Muscle layer of duodenum (tissue), 2 donors: ENCODE measurements at regions not wholly inside any gene's neighbourhood (a gene's known extent, or its start where the extent isn't known, plus 50 kb on each side); places are given as distances from the start of the nearest gene placed in this dataset.
"Not testable (repeated sequence)": the region's sequence is repeated elsewhere in the genome, so short reads cannot be mapped to it uniquely, and the experiment has no call there.

Source experiments
- H3K27ac ChIP-seq: one replicate; pipeline ENCODE4 v1.7.0; 2013; ENCODE audit warnings: mild to moderate bottlenecking, low read length
- H3K27me3 ChIP-seq: one replicate; pipeline ENCODE4 v1.7.0; 2013; ENCODE audit warnings: low read depth, mild to moderate bottlenecking, control low read depth, low read length
- H3K36me3 ChIP-seq, 2 donors: one replicate each; pipeline ENCODE4 v1.7.0; 2013; ENCODE audit warnings: low read length in 2 of 2, control low read depth in 1 of 2, mild to moderate bottlenecking in 1 of 2; ENCODE audit not compliant: insufficient read depth in 2 of 2, control insufficient read depth in 1 of 2
- H3K4me1 ChIP-seq, 2 donors: one replicate each; pipeline ENCODE4 v1.7.0; 2013; ENCODE audit warnings: low read length in 2 of 2, mild to moderate bottlenecking in 2 of 2, control low read depth in 1 of 2, moderate library complexity in 1 of 2; ENCODE audit not compliant: insufficient read depth in 2 of 2, control insufficient read depth in 1 of 2
- H3K4me3 ChIP-seq, 2 donors: one replicate each; pipeline ENCODE4 v1.7.0; 2013; ENCODE audit warnings: low read length in 2 of 2, low read depth in 1 of 2, mild to moderate bottlenecking in 1 of 2
- H3K9me3 ChIP-seq, 2 donors: one replicate each; pipeline ENCODE4 v1.7.0; 2013; ENCODE audit warnings: low read length in 2 of 2, control low read depth in 1 of 2, mild to moderate bottlenecking in 1 of 2; ENCODE audit not compliant: control insufficient read depth in 1 of 2
- donor health status: healthy.

DNA sequence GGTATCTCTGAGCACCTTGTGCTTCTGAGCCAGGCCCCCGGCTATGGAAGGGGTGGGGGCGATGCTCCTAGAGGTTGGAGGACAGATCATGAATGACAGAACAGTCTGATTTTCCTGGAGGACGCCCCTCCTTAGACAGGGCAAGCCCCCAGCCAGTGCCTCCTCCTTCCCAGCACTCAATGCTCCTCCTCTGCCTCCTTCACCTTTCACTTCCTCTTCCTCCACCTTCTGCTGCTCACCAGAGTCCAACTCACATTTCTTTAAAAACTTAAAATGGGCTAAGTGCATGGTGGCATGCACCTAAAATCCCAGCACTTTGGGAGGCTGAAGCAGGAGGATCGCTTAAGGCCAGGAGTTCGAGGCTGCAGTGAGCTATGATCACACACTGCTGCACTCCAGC is 71.1 kb upstream of the CUX1 start:
- Histone ChIP-seq H3K4me1 (peaks cover 0 to 4% of the 10 kb centered on the region in 2 donors), H3K36me3 (no peaks in the 10 kb centered on the region), H3K4me3 (no peak overlapping the region), H3K27me3 (no peaks in the 10 kb centered on the region), H3K9me3 (no peaks in the 10 kb centered on the region), H3K27ac (no peak overlapping the region)

DNA sequence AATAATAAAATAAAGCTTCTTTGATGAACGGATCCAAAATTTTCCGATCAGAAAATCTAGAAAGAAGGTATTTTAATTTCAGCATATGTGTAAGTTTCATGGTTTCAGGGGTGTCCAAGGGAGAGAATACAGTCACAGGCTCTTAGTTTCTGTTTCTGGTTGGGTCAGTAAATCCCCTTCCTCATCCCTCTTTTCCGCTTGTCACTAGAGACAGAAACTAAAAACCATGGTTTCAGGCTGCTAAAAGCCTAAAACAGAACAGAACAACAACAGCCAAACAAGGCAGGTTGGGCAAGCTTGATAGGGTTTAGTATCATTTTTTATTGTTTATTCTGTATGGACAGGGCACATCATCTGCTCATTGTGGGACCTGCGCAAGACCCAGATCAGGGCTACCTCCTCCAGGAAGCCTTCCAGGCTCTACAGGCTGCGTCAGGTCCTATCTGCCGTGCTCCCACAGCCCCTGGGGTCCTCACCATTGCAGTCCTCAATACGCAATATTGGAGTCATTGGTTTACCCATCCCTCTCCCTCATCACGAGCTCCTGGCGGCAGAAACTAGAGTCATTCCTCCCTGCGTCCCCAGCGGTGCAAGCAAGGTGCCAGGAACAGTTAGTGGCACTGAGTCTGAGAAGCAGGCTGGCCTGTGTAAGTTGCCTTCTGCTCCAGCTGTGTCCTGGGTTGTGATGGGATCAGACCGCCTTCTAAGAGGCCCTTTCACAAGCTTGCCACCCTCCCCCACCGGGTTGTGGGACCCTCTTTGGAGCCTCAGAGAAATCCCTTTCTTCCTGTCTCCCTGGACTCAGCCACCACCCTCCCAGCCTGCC is 70.2 kb upstream of the CUX1 start:
- Histone ChIP-seq H3K27me3 (no peaks in the 10 kb centered on the region), H3K9me3 (no peaks in the 10 kb centered on the region), H3K36me3 (no peaks in the 10 kb centered on the region), H3K4me1 (peaks cover 0 to 4% of the 10 kb centered on the region in 2 donors), H3K4me3 (no peak overlapping the region), H3K27ac (no peak overlapping the region)

DNA sequence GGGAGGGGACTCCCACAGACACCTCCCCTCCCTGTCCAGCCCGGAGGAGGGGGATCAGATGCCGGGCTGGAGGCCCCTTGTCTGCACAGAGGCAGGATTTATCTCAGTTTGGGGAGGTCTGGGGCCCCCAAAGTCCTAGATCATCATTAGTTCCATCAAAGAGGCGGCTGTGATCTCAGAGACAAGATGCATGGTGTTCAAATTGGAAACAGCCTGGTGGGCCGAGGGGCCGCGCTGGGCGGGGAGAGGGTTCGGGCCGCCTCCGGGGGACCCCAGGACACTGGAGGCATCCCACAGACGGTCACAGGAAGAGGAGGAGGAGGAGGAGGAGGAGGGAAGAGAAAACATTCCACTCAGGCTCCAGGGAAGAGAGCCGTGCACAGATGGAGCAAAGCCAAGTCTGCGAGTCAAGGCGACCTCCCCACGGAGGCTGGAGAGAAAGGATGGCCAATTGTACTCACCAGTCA is 69.5 kb upstream of the CUX1 start:
- H3K27ac ChIP-seq = no peak overlapping the region
- no peaks in the 10 kb centered on the region for H3K36me3 ChIP-seq
- H3K9me3 ChIP-seq = no peaks in the 10 kb centered on the region
- peaks cover 0 to 4% of the 10 kb centered on the region in 2 donors for H3K4me1 ChIP-seq
- H3K27me3 ChIP-seq = no peaks in the 10 kb centered on the region
- H3K4me3 ChIP-seq = no peak overlapping the region

DNA sequence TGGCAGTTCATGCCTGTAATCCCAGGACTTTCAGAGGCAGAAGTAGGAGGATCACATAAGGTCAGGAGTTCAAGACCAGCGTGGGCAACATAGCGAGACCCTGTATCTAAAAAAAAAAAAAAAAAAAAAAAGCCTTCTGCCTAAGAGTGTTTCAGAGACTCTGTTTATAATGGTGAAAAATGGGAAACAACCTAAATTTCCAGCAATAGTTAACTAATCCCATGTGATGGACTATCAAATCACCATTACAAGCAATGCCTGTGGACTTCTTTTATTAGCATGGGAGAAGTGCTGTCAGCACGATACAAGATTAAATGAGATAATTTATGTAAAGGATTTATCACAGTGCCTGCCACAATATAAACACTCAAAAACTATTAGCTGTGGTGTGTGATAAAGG is 67.5 kb upstream of the CUX1 start:
- Histone ChIP-seq H3K27ac (no peak overlapping the region), H3K36me3 (no peaks in the 10 kb centered on the region), H3K9me3 (no peaks in the 10 kb centered on the region), H3K4me3 (no peak overlapping the region), H3K27me3 (no peaks in the 10 kb centered on the region), H3K4me1 (no peaks in the 10 kb centered on the region)

DNA sequence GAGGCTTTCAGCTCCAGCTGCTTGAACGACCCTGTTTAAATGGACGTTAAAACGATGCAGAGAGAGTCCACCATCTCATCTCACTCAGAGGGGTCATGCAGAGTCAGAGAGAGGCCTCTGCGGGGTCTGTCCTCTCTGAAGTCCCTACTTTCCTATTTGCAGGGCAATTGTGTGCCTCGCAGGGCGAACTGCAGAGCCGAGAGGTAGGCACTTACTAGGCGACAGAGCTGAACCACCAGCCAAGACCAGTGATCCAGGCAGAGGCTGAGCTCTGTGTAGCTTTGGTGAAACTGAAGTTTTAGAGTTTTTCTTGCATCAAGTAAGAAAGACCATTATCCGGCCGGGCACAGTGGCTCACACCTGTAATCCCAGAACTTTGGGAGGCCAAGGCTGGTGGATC is 64.1 kb upstream of the CUX1 start:
- H3K4me1 ChIP-seq = no peaks in the 10 kb centered on the region
- no peaks in the 10 kb centered on the region for H3K9me3 ChIP-seq

DNA sequence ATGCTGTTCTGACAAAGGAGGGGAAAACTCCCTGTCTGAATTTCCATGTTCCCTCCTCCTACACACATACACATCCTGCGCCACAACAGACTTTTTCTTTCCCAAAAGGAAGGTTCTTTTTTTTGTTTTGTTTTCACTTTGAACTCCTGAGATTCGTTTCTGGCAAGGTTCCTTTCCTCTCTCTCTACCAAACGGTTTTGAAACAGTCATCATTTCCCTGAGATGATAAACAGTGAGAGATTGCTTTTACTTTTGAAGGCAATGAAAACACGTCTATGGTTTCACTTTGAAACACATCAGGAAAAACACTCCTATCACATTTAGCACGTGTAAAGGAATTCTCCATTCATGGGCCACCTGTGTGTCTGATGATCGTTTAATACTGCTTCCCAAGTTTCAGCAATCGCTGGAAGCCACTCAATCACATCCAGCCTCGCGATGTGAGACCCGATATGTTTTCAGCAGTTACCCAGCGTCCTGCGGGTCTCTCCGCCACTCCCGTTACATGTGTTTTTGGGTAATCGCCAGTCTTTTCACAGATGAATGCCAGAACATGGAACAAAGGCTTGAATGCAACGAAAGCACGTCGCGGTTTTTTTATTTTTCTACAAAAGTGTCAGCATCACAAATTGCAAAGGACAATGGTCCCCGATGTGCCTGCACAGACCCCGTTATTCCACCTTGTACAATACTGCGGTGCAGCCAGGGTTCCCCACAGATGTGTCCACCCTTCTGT is 62.8 kb upstream of the CUX1 start:
- Histone ChIP-seq H3K9me3 (no peaks in the 10 kb centered on the region), H3K4me1 (no peaks in the 10 kb centered on the region), H3K27ac (peak overlapping the region; percentile 29), H3K27me3 (no peaks in the 10 kb centered on the region), H3K36me3 (no peaks in the 10 kb centered on the region), H3K4me3 (peak overlapping the region; percentile 69 to 84)

More for the DNA sequence above, 64.1 kb upstream of the CUX1 start:
- Histone ChIP-seq H3K27ac (no peak overlapping the region), H3K27me3 (no peaks in the 10 kb centered on the region), H3K36me3 (no peaks in the 10 kb centered on the region), H3K4me3 (no peak overlapping the region)

DNA sequence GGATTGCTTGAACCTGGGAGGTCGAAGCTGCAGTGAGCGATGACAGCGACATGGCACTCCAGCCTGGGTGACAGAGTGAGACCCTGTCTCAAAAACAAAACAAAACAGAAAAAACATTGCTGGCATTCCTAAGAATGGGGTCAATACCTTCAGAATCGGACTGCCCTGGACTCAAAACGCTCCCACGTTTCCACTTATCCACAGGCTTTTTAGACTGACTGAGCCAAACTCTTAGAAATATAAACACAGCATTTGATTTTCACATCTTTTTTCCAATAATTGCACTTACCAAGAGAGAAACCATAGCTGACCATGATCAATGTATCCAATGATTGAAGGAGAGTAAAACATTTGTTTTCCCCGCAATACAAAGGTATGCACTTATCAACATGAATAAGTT is 59.5 kb upstream of the CUX1 start:
- H3K27ac ChIP-seq = no peak overlapping the region
- H3K27me3 ChIP-seq = no peaks in the 10 kb centered on the region
- H3K4me1 ChIP-seq = no peaks in the 10 kb centered on the region
- H3K36me3 ChIP-seq = no peaks in the 10 kb centered on the region
- no peak overlapping the region for H3K4me3 ChIP-seq
- no peaks in the 10 kb centered on the region for H3K9me3 ChIP-seq

DNA sequence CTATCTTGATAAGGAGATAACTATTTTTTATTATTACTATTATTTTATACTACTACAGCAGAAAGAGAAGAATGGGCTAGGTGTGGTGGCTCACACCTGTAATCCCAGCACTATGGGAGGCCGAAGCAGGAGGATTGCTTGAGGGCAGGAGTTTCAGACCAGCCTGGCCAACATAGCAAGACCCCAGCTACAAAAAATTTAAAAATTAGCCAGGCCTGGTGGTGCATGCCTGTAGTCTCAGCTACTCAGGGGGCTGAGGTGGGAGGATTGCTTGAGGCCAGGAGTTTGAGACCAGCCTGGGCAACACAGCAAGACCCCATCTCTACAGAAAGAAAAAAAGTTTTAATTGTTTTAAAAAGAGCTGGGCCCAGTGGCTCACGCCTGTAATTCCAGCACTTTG is 58.9 kb upstream of the CUX1 start:
- not testable (repeated sequence) for H3K27ac ChIP-seq, H3K9me3 ChIP-seq, H3K36me3 ChIP-seq, H3K4me3 ChIP-seq, H3K4me1 ChIP-seq, H3K27me3 ChIP-seq

DNA sequence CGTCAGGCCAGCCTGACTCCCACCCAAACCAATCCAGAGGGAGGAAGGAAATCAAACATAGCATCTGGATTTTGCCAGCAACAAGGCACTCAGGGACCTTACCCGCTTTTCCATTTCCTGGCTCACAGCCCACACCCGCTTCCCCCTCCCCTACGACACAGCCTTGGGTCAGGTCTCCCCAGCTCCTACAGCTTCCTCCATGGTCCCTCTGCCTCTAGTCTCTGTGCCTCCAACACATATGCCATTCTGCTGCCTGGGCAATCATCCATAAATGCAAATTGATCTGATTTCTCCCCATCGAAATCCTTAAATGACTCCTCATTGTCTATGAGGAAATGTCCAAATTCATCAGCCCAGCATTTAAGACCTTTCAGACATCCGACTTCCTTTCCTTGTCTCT is 53.2 kb upstream of the CUX1 start:
- Histone ChIP-seq H3K4me3 (no peak overlapping the region), H3K36me3 (no peaks in the 10 kb centered on the region), H3K27me3 (no peaks in the 10 kb centered on the region), H3K9me3 (no peaks in the 10 kb centered on the region), H3K27ac (no peak overlapping the region), H3K4me1 (no peaks in the 10 kb centered on the region)

DNA sequence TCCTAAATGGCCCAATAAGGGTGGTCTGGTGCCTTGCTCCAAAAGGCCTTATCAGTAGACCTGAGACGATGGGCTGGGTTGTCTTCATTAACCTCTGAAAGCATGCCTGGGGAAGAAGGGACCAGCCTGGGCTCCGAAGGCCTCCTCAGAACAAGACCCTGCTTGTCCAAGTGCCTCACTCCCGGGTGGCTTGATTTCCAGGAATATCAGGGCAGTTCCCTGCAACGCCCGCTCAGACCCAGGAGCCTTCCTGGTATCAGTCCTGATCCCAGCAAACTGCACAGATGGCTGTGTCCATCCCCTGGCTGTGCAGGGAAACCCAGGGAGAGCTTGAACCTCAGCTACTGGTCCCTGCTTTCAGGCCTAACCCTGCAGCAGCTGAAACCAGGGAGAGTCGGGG is 49.9 kb upstream of the CUX1 start:
- no peaks in the 10 kb centered on the region for H3K27me3 ChIP-seq

More for the DNA sequence above, 49.9 kb upstream of the CUX1 start:
- H3K9me3 ChIP-seq = no peaks in the 10 kb centered on the region
- no peaks in the 10 kb centered on the region for H3K36me3 ChIP-seq
- H3K27ac ChIP-seq = no peak overlapping the region
- no peaks in the 10 kb centered on the region for H3K4me1 ChIP-seq
- no peak overlapping the region for H3K4me3 ChIP-seq
